RPMI7951 (cell line): ENCODE measurements at regions not wholly inside any gene's neighbourhood (a gene's known extent, or its start where the extent isn't known, plus 50 kb on each side); places are given as distances from the start of the nearest gene placed in this dataset.

Source experiments
- DNase-seq: peaks from one replicate; pipeline ENCODE4 v3.0.0-alpha.2; 2012; ENCODE audit warnings: low read depth

GRCh38 chr6:137269803-137270202 is 50.6 kb upstream of the IFNGR1 start:
- DNase-seq, result peak; percentile 65

GRCh38 chr6:137269347-137269746 is 50.2 kb upstream of the IFNGR1 start:
- DNase-seq, result no peak
